SK-N-SH (cell line): ENCODE measurements at regions not wholly inside any gene's neighbourhood (a gene's known extent, or its start where the extent isn't known, plus 50 kb on each side); places are given as distances from the start of the nearest gene placed in this dataset.

Experiments
- CTCF ChIP-seq: fragments of 200-600 bp; sonication (generic); IDR thresholded peaks from 2 replicates; pipeline ENCODE4 v1.6.1; 2017; ENCODE audit warnings: antibody characterized with exemption, mild to moderate bottlenecking, moderate library complexity
- JUND ChIP-seq: IDR thresholded peaks from 2 replicates; pipeline ENCODE4 v1.4.0; 2012
- MAX ChIP-seq: IDR thresholded peaks from 2 replicates; pipeline ENCODE4 v1.4.0; 2012; ENCODE audit warnings: low read depth
- NRF1 ChIP-seq: IDR thresholded peaks from 2 replicates; pipeline ENCODE4 v1.6.1; 2012; ENCODE audit warnings: low read depth, mild to moderate bottlenecking, low read length
- POLR2AphosphoS5 ChIP-seq: IDR thresholded peaks from 2 replicates; pipeline ENCODE4 v1.6.1; 2012; ENCODE audit warnings: low read depth, low read length
- YY1 ChIP-seq: IDR thresholded peaks from 2 replicates; pipeline ENCODE4 v1.4.0; 2012; ENCODE audit warnings: low read depth, mild to moderate bottlenecking

- TF ChIP-seq POLR2AphosphoS5 (no peak), YY1 (no peak), CTCF (no peak), NRF1 (no peak), MAX (no peak), JUND (no peak)
Measured at GRCh38 chr2:8458503-8459459, 223.1 kb upstream of the ID2 start.
